ENCODE measurements at regions not wholly inside any gene's neighbourhood (a gene's known extent, or its start where the extent isn't known, plus 50 kb on each side); places are given as distances from the start of the nearest gene placed in this dataset.

GRCh38 chr7:14045651-14046050, 56.2 kb upstream of the ETV1 start:
- Histone ChIP-seq H3K9ac (ENCODE audit: insufficient read depth, low read depth, low read length) (no peak overlapping the region), H3K36me3 (replicated peaks in 1 of 2; ENCODE audit: control insufficient read depth in 1 of 2, insufficient read depth in 2 of 2, low read length in 2 of 2) (no peaks in the 10 kb centered on the region), H2AFZ (ENCODE audit: low read length) (no peak overlapping the region), H4K20me1 (ENCODE audit: insufficient read depth, low read length) (no peaks in the 10 kb centered on the region), H3K27ac (ENCODE audit: extremely low read length, insufficient read depth, low read length) (no peak overlapping the region), H3K4me3 (replicated peaks in 1 of 3; ENCODE audit: insufficient read depth in 1 of 3, low read depth in 2 of 3, low read length in 3 of 3) (no peak overlapping the region), H3K9me3 (ENCODE audit: low read length) (peaks cover 63% of the 10 kb centered on the region), H3K27me3 (ENCODE audit: control insufficient read depth in 1 of 2, insufficient read depth in 2 of 2, low read length in 2 of 2) (no peaks in the 10 kb centered on the region), H3K4me1 (ENCODE audit: insufficient read depth, low read length) (no peaks in the 10 kb centered on the region), H3K4me2 (ENCODE audit: low read depth, low read length) (no peak overlapping the region), H3K79me2 (ENCODE audit: insufficient read depth, low read length) (no peaks in the 10 kb centered on the region)
- BruUV-seq (replicated peaks) = no TSS peak
- TF ChIP-seq ZSCAN9 (CRISPR knock-in tag; IDR thresholded peaks at IDR 0.05; ENCODE audit: borderline replicate concordance) (no peak), ARNTL (CRISPR knock-in tag; IDR thresholded peaks at IDR 0.05) (no peak), ZKSCAN1 (IDR thresholded peaks at IDR 0.05; ENCODE audit: low read length) (no peak), STAT6 (CRISPR knock-in tag; IDR thresholded peaks at IDR 0.05; ENCODE audit: borderline replicate concordance) (no peak), ZNF30 (CRISPR knock-in tag; IDR thresholded peaks at IDR 0.05) (no peak), ZNF430 (CRISPR knock-in tag; IDR thresholded peaks at IDR 0.05) (no peak), ZNF33A (CRISPR knock-in tag; IDR thresholded peaks at IDR 0.05; ENCODE audit: borderline replicate concordance) (no peak), PPARG (CRISPR knock-in tag; conservative IDR thresholded peaks at IDR 0.05) (no peak), ZNF234 (CRISPR knock-in tag; conservative IDR thresholded peaks at IDR 0.05) (no peak), ZNF205 (CRISPR knock-in tag; IDR thresholded peaks at IDR 0.05) (no peak), FUBP1 (CRISPR knock-in tag; IDR thresholded peaks at IDR 0.05; ENCODE audit: borderline replicate concordance) (no peak), SP2 (CRISPR knock-in tag; IDR thresholded peaks at IDR 0.05) (no peak), SYNCRIP (IDR thresholded peaks at IDR 0.05; ENCODE audit: insufficient read depth, low read depth, low read length) (no peak), SMC3 (IDR thresholded peaks at IDR 0.05; ENCODE audit: low read length) (no peak), HNF4A (CRISPR knock-in tag; IDR thresholded peaks at IDR 0.05) (no peak), ZNF703 (CRISPR knock-in tag; IDR thresholded peaks at IDR 0.05; ENCODE audit: borderline replicate concordance) (no peak)
- ATAC-seq = no peak
- intact Hi-C loops (cut with micrococcal nuclease; ENCODE audit: unreplicated experiment) (no loop called here), in situ Hi-C loops (cut with HindIII; ENCODE audit: extremely low pct_ligation_motif_present, low pct_unique_long_range_greater_than_20kb) (no loop called here)
- ChIA-PET POLR2A (no interaction called here), CTCF (ENCODE audit: low intra/inter-chr PET ratio, low total read pairs) (no interaction called here)
- no peak for FAIRE-seq
- DNase-seq (ENCODE audit: low spot score) = no peak
- WGBS (ENCODE audit: low lambda C conversion rate) = 44% methylated on average over 3 of the region's 3 CpGs
